SU-DHL-6 (cell line): ENCODE measurements at regions not wholly inside any gene's neighbourhood (a gene's known extent, or its start where the extent isn't known, plus 50 kb on each side); places are given as distances from the start of the nearest gene placed in this dataset.
"Not testable (repeated sequence)": the region's sequence is repeated elsewhere in the genome, so short reads cannot be mapped to it uniquely, and the experiment has no call there.

ENCODE experiments used
- H2AFZ ChIP-seq: fragments of 200-600 bp; sonication (generic); 2 replicates; pipeline ENCODE4 v1.6.1; 2014; ENCODE audit warnings: low read depth, mild to moderate bottlenecking, moderate library complexity, mixed read lengths, antibody characterized with exemption, low read length; ENCODE audit not compliant: severe bottlenecking
- H3F3A ChIP-seq: fragments of 200-600 bp; shearing (Covaris generic); 2 replicates; pipeline ENCODE4 v1.6.0; 2016; ENCODE audit warnings: antibody characterized with exemption, mild to moderate bottlenecking; ENCODE audit not compliant: insufficient read depth
- H3K27ac ChIP-seq: fragments of 200-600 bp; sonication (generic); 2 replicates; pipeline ENCODE4 v1.5.1; 2016; ENCODE audit warnings: low read depth, mild to moderate bottlenecking, low read length, moderate library complexity, mixed read lengths
- H3K27me3 ChIP-seq: fragments of 200-600 bp; sonication (generic), shearing (Covaris generic); 2 replicates; pipeline ENCODE4 v1.6.0; 2014; ENCODE audit warnings: mild to moderate bottlenecking, low read length
- H3K36me3 ChIP-seq: fragments of 200-600 bp; sonication (generic); 2 replicates; pipeline ENCODE4 v1.6.1; 2014; ENCODE audit warnings: mild to moderate bottlenecking, low read length, mixed read lengths
- H3K4me2 ChIP-seq: fragments of 300-600, 200-600 bp; shearing (Covaris generic), sonication (generic); 2 replicates; pipeline ENCODE4 v1.6.0; 2014; ENCODE audit warnings: low read length, low read depth, mild to moderate bottlenecking; ENCODE audit not compliant: poor library complexity, severe bottlenecking
- H3K4me3 ChIP-seq: fragments of 200-600 bp; sonication (generic); 2 replicates; pipeline ENCODE4 v1.5.1; 2014; ENCODE audit warnings: antibody characterized with exemption, low read length, mild to moderate bottlenecking, mixed read lengths; ENCODE audit not compliant: insufficient read depth, poor library complexity, severe bottlenecking
- H3K79me2 ChIP-seq: fragments of 200-600 bp; sonication (generic); 2 replicates; pipeline ENCODE4 v1.6.1; 2014; ENCODE audit warnings: mild to moderate bottlenecking, low read length, moderate library complexity; ENCODE audit not compliant: insufficient read depth
- H3K9ac ChIP-seq: fragments of 200-600 bp; sonication (generic); 2 replicates; pipeline ENCODE4 v1.7.0; 2014; ENCODE audit warnings: mild to moderate bottlenecking, low read length
- H3K9me2 ChIP-seq: fragments of 200-600 bp; sonication (generic); replicated peaks from 2 replicates; pipeline ENCODE4 v1.6.1; 2014; ENCODE audit warnings: low read length; ENCODE audit not compliant: insufficient read depth
- H3K9me3 ChIP-seq: fragments of 200-600 bp; sonication (generic); 2 replicates; pipeline ENCODE4 v1.6.1; 2014; ENCODE audit warnings: low read length, mixed read lengths; ENCODE audit not compliant: insufficient read depth
- H4K20me1 ChIP-seq: fragments of 200-600 bp; sonication (generic); 2 replicates; pipeline ENCODE4 v1.6.1; 2014; ENCODE audit warnings: low read depth, mild to moderate bottlenecking, antibody characterized with exemption, low read length, moderate library complexity, mixed read lengths
- CTCF ChIP-seq: fragments of 200-600 bp; sonication (generic); IDR thresholded peaks from one replicate; pipeline ENCODE4 v1.5.1; 2017; ENCODE audit warnings: antibody characterized with exemption, mild to moderate bottlenecking, low read length, moderate library complexity; ENCODE audit not compliant: insufficient read depth, poor library complexity, severe bottlenecking
- EZH2phosphoT487 ChIP-seq: fragments of 200-600 bp; sonication (generic), shearing (Covaris generic); conservative IDR thresholded peaks from 2 replicates; pipeline ENCODE4 v1.6.1; 2018; ENCODE audit warnings: mild to moderate bottlenecking, antibody characterized with exemption, low read length, moderate library complexity, mixed read lengths

DNA sequence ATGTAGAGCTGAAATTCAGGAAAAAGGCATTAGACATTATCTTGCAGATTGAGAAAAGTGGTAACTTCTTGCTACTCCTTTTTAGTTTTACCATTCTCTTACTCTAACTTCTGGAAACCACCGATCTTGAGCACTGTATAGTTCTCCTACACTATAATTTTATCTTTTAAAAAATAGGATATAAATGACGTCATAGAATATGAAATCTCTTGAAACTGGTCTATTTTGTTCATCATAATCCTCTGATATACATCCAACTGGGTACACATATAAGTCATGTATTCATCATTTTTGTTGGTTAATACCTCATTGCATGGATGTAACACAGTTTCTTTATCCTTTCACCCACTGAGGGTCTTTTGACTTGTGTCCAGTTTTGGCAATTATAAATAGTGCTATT is 629.9 kb upstream of the PRR20A start:
- Histone ChIP-seq H3F3A (no peaks in the 10 kb centered on the region), H3K79me2 (no peaks in the 10 kb centered on the region), H2AFZ (no peak overlapping the region), H3K9me3 (no peaks in the 10 kb centered on the region), H4K20me1 (no peaks in the 10 kb centered on the region), H3K9me2 (no peaks in the 10 kb centered on the region), H3K9ac (no peak overlapping the region), H3K4me3 (no peak overlapping the region), H3K36me3 (no peaks in the 10 kb centered on the region), H3K4me2 (no peak overlapping the region), H3K27me3 (no peaks in the 10 kb centered on the region), H3K27ac (no peak overlapping the region)
- TF ChIP-seq EZH2phosphoT487 (no peak), CTCF (no peak)

- H3K27ac ChIP-seq, H3K36me3 ChIP-seq, H2AFZ ChIP-seq, H3F3A ChIP-seq, H3K4me2 ChIP-seq, H3K79me2 ChIP-seq, H3K9ac ChIP-seq, H4K20me1 ChIP-seq, H3K4me3 ChIP-seq, H3K27me3 ChIP-seq, H3K9me2 ChIP-seq, H3K9me3 ChIP-seq: not testable (repeated sequence)
These were observed 628.4 kb upstream of the PRR20A start for GRCh38 chr13:56512336-56512735.

DNA sequence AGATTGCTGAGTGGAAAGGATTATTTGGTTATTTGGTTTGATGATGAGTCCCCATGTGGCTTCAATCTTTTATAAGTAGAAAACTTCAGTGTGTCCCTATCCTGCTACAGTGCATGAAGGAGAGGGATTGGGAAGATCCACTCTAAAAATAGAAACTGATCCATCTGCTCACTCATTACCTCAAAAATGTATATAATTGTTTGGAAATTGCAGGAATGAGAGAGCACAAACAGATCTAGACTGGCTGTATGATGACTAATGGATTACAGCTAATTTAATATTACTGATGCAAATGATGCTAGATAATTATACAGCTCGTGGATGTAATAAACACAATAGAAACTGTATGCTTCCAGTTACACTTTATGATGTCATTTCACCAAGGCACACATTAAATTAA is 625.3 kb upstream of the PRR20A start:
- Histone ChIP-seq H3K9ac (no peak overlapping the region), H3K27me3 (no peaks in the 10 kb centered on the region), H3K36me3 (no peaks in the 10 kb centered on the region), H4K20me1 (no peaks in the 10 kb centered on the region), H3K9me3 (no peaks in the 10 kb centered on the region), H3K4me2 (no peak overlapping the region), H3K79me2 (no peaks in the 10 kb centered on the region), H3F3A (no peaks in the 10 kb centered on the region), H3K27ac (no peak overlapping the region), H2AFZ (no peak overlapping the region), H3K4me3 (no peak overlapping the region), H3K9me2 (no peaks in the 10 kb centered on the region)
- TF ChIP-seq CTCF (no peak), EZH2phosphoT487 (no peak)

DNA sequence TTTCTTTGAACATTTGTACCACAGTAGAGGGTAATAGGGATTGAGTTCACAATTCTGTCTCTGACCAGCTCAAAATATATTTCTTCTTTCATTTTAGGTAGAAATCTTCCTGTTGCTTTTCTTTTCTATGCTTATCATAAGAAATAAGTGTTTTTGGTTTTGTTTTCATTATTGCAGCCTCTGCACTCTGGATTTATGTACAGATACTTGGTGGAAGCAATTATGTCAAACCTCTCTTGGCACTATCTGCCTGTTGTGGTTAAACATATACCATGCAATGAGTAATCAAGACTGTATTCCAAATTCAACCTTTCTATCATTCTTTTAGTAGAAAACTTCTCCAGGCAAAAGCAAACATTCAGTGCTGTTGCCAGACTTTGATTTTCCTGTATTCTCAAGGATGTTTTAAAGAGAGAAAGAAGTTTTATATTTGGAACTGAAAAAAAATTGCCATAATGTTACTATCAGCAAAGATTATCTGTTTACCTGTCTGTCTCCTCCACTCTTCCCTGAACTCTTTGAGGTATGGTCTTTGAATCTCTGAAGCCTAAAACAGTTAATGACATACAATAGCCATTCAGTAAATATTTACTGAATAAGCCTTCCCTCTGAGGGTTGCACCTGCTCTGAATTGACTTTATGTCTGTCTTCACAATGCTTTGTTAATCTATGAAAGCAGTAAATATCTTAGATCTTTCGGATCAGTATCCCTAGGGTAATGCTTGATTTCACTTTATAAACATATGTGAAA is 612.5 kb upstream of the PRR20A start:
- Histone ChIP-seq H3K4me2 (no peak overlapping the region), H3K9me2 (no peaks in the 10 kb centered on the region), H3K9me3 (no peaks in the 10 kb centered on the region), H3K4me3 (no peak overlapping the region), H3K79me2 (no peaks in the 10 kb centered on the region), H3F3A (no peaks in the 10 kb centered on the region), H4K20me1 (no peaks in the 10 kb centered on the region), H3K27me3 (no peaks in the 10 kb centered on the region), H3K27ac (no peak overlapping the region), H3K36me3 (no peaks in the 10 kb centered on the region), H2AFZ (no peak overlapping the region), H3K9ac (no peak overlapping the region)
- TF ChIP-seq CTCF (no peak), EZH2phosphoT487 (no peak)
